ENCODE measurements at regions not wholly inside any gene's neighbourhood (a gene's known extent, or its start where the extent isn't known, plus 50 kb on each side); places are given as distances from the start of the nearest gene placed in this dataset.

DNA sequence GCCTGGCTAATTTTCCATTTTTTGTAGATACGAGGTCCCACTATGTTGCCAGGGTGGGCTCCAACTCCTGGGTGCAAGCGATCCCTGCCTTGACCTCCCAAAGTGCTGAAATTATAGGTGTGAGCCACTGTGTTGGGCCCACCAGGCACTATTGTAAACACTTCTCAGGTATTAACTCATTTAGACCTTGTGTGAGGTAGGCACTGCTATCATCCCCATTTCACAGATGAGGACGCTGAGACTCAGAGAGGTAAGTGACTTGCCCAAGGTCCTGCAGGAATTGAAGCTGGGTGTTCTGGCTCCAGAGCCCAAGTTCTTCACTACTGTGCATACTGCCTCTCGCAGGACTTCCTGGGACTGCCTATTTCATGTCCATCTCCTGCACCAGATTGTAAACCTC is 67.1 kb upstream of the SYPL1 start:
- no peak for TF ChIP-seq CTCF (IDR thresholded peaks at IDR 0.05)
- no peak for TF ChIP-seq POLR2A (IDR thresholded peaks at IDR 0.05)

All from adrenal gland (tissue), 5 donors.